PFSK-1 (cell line): ENCODE measurements at regions not wholly inside any gene's neighbourhood (a gene's known extent, or its start where the extent isn't known, plus 50 kb on each side); places are given as distances from the start of the nearest gene placed in this dataset.

ENCODE experiments used
- POLR2AphosphoS5 ChIP-seq: IDR thresholded peaks from 2 replicates; pipeline ENCODE4 v1.6.1; 2012; ENCODE audit warnings: low read depth, mild to moderate bottlenecking, control low read depth, low read length, moderate library complexity
- REST ChIP-seq, 2 experiments: IDR thresholded peaks; 2 replicates each; pipeline versions ENCODE4 v1.6.1 to v1.8.0; 2011 to 2012; ENCODE audit warnings: low read depth in 2 of 2, low read length in 2 of 2, control low read depth in 1 of 2, inconsistent platforms in 1 of 2, mild to moderate bottlenecking in 1 of 2, moderate library complexity in 1 of 2; ENCODE audit not compliant: insufficient read depth in 1 of 2
- TAF1 ChIP-seq: IDR thresholded peaks from 2 replicates; pipeline ENCODE4 v1.6.1; 2012; ENCODE audit warnings: low read length, control low read depth, borderline replicate concordance; ENCODE audit not compliant: insufficient read depth

GRCh38 chr2:67057123-67057522, 340.0 kb upstream of the ETAA1 start:
- TF ChIP-seq POLR2AphosphoS5 (no peak), REST (IDR thresholded peaks at IDR 0.05; ENCODE audit: insufficient read depth in 1 of 2, low read depth in 2 of 2, low read length in 2 of 2) (no peak), TAF1 (no peak)
